Left renal pelvis (tissue), 4 donors: ENCODE measurements at regions not wholly inside any gene's neighbourhood (a gene's known extent, or its start where the extent isn't known, plus 50 kb on each side); places are given as distances from the start of the nearest gene placed in this dataset.

Experiments used
- DNase-seq, 4 donors: peaks; one replicate each; pipeline ENCODE4 v3.0.0-alpha.2; 2013; ENCODE audit warnings: low read depth in 4 of 4, low spot score in 3 of 4

- no peak for DNase-seq
Measured at GRCh38 chr4:13260513-13260912, 223.6 kb downstream of the RAB28 start.

- DNase-seq, result no peak
Measured at GRCh38 chr4:13250263-13250662, 233.9 kb downstream of the RAB28 start.

- no peak for DNase-seq
Measured at GRCh38 chr4:13248621-13249298, 235.4 kb downstream of the RAB28 start.

- no peak for DNase-seq
Measured at GRCh38 chr4:13246107-13246506, 238.0 kb downstream of the RAB28 start.

GRCh38 chr4:13244444-13244843, 239.7 kb downstream of the RAB28 start:
- peak in 2 of 4 donors; percentile 7 to 8 for DNase-seq

- no peak for DNase-seq
Measured at GRCh38 chr4:13243152-13243551, 241.0 kb downstream of the RAB28 start.

GRCh38 chr4:13240066-13240465, 244.1 kb downstream of the RAB28 start:
- DNase-seq, result no peak

- no peak for DNase-seq
Measured at GRCh38 chr4:13238936-13239335, 245.2 kb downstream of the RAB28 start.

GRCh38 chr4:13236485-13236884, 247.7 kb downstream of the RAB28 start:
- no peak for DNase-seq

GRCh38 chr4:13233755-13234154, 250.4 kb downstream of the RAB28 start:
- DNase-seq, result no peak

- DNase-seq, result no peak
Measured at GRCh38 chr4:13219971-13220370, 264.2 kb downstream of the RAB28 start.

GRCh38 chr4:13218326-13218958, 265.7 kb downstream of the RAB28 start:
- no peak for DNase-seq

GRCh38 chr4:13215560-13215959, 268.6 kb downstream of the RAB28 start:
- no peak for DNase-seq

- no peak for DNase-seq
Measured at GRCh38 chr4:13212936-13213335, 271.2 kb downstream of the RAB28 start.

GRCh38 chr4:13209600-13209999, 274.5 kb downstream of the RAB28 start:
- DNase-seq, result no peak

- DNase-seq, result no peak
Measured at GRCh38 chr4:13208558-13209193, 275.5 kb downstream of the RAB28 start.

- DNase-seq, result no peak
Measured at GRCh38 chr4:13207226-13207625, 276.9 kb downstream of the RAB28 start.

- DNase-seq, result no peak
Measured at GRCh38 chr4:13203101-13203500, 281.0 kb downstream of the RAB28 start.

- DNase-seq, result no peak
Measured at GRCh38 chr4:13202701-13203100, 281.4 kb downstream of the RAB28 start.

GRCh38 chr4:13201241-13201640, 282.9 kb downstream of the RAB28 start:
- no peak for DNase-seq

GRCh38 chr4:13196721-13197120, 287.4 kb downstream of the RAB28 start:
- no peak for DNase-seq

- DNase-seq, result no peak
Measured at GRCh38 chr4:13193662-13194061, 290.5 kb downstream of the RAB28 start.
